ENCODE measurements at regions not wholly inside any gene's neighbourhood (a gene's known extent, or its start where the extent isn't known, plus 50 kb on each side); places are given as distances from the start of the nearest gene placed in this dataset.
"Not testable (repeated sequence)": the region's sequence is repeated elsewhere in the genome, so short reads cannot be mapped to it uniquely, and the experiment has no call there.

GRCh38 chrX:115912372-115912897 is 258.1 kb upstream of the AGTR2 start:
- DNase-seq = no peak

- no peak for DNase-seq
These were observed 257.0 kb upstream of the AGTR2 start for GRCh38 chrX:115913575-115913974.

- not testable (repeated sequence) for DNase-seq
These were observed 254.9 kb upstream of the AGTR2 start for GRCh38 chrX:115915625-115916024.

DNA sequence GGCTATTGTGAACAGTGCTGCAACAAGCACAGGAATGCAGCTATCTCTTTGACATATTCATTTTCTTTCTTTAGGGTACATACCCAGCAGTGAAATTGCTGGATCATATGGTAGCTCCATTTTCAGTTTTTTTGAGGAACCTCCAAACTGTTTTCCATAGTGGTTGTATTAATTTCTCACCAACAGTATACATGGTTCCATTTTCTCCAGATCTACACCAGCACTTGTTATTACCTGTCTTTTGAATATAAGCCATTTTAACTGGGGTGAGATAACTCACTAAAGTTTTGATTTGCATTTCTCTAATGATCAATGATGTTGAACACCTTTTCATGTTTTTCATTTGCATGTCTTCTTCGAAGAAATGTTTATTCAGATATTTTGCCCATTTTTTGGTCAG is 241.1 kb upstream of the AGTR2 start:
- no peak for DNase-seq

DNA sequence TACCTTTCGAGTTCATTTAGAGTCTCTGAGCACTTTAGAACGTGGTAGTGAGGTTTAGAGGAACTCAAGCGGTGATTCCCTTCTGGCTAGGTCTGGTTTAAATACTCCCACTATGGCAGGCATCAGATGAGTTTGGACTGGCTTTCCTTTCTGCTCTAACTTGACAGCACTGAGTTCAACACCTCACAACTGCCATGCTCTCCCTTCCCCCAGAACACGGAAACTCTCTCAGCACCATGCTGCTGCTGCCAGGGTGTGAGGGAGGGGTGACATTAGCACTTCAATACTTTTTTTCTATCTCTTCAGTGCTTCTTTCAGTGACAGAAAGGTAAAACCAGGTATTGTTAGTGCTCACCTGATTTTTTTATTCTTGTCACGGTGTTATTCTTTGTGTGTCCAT is 234.5 kb upstream of the AGTR2 start:
- DNase-seq = no peak

GRCh38 chrX:115939070-115939469 is 231.5 kb upstream of the AGTR2 start:
- no peak for DNase-seq

DNA sequence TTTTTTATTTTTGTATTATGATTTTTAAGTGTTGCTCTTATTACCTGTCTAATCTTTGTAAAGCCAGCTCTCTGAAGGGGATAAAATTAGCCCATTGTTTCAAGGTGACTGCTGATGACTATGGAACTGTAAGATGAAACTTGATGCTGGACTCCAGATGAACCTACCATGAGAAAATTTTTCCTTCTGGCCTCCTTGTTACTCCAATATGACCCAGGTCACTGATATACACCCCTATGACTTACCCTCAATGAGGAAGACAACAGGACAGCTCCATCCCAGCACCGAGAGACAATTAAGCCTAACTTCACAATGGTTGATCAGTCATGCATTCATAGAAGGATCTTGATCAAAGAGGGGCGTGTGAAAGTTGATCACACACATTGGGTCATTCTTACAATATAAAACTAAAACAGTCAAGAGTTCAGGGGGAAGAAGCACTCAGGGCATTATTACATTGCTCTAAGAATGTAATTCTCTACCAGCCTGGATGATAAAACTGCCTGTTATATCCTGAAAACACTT is 230.8 kb upstream of the AGTR2 start:
- no peak for DNase-seq

DNA sequence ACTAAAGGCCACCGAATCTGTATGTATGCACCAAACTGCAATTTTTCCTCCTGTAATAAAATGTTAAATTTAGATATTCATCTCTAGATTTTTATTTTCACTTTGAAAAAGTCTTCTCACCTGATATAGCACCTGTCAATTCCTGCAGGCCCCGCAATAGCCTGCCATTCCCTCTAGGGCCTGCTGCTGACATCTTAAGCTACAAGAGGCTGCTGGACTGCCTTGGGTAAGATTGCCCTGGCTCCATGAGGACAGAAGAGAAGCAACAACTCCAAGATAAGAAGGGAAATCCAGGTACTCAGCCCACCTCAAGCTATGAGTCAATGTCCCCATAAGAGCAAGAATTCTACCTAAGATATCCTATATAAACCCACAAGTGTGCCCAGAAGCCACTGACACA is 230.2 kb upstream of the AGTR2 start:
- DNase-seq = no peak

DNA sequence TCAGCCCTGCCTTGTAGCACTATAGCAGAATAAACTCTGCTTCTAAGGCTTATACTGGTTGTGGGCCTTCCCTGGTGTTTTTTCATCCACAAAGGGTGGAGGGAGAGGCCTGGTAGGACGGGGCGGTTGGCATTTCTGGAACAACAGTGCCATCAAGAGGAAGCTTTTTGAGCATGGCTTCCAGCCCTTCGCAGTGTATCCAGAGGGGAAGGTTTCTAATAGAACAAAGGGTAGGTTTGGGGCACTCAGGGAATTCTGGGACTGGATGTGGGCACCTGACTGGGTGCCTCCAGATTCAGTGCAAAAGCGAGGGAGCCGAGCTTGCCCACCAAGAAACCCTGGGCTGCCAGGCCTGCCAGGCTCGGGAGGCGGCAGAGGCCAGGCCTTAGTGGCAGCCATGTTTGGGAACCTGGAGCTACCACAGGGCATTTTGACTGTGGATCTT is 229.6 kb upstream of the AGTR2 start:
- no peak for DNase-seq

DNA sequence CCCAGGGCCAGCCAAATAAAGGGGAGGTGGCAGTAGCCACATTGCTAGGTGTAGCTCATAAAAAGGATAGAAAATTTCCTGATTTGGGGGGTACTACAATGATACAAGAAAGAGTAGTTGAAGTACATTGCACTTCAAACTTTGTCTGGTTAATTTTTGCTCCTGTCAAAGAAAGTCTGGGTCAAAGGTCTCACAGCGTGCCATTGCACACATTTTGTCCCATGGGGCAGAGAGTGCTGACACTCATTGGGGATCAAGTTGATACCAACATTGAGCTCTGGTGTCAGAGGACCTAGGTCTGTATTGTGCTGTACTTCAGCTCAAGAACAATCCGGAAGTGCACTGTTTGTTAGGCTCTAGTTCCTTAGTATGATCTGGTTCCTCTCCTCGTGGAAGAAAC is 229.2 kb upstream of the AGTR2 start:
- DNase-seq = no peak

DNA sequence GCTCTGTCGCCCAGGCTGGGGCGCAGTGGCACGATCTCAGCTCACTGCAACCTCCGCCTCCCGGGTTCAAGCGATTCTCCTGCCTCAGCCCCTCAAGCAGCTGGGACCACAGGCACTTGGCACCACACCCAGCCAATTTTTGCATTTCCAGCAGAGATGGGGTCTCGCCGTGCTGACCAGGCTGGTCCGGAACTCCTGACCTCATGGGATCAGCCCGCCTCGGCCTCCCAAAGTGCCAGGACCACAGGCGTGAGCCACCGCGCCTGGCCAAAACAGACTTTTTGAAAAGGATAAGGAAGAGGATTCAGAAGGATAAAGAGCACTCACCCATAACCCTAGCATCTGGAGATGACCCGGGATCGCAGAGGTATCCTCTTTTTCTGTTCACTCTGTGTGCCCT is 224.5 kb upstream of the AGTR2 start:
- DNase-seq = no peak

GRCh38 chrX:115948018-115948923 is 222.3 kb upstream of the AGTR2 start:
- DNase-seq = no peak

DNA sequence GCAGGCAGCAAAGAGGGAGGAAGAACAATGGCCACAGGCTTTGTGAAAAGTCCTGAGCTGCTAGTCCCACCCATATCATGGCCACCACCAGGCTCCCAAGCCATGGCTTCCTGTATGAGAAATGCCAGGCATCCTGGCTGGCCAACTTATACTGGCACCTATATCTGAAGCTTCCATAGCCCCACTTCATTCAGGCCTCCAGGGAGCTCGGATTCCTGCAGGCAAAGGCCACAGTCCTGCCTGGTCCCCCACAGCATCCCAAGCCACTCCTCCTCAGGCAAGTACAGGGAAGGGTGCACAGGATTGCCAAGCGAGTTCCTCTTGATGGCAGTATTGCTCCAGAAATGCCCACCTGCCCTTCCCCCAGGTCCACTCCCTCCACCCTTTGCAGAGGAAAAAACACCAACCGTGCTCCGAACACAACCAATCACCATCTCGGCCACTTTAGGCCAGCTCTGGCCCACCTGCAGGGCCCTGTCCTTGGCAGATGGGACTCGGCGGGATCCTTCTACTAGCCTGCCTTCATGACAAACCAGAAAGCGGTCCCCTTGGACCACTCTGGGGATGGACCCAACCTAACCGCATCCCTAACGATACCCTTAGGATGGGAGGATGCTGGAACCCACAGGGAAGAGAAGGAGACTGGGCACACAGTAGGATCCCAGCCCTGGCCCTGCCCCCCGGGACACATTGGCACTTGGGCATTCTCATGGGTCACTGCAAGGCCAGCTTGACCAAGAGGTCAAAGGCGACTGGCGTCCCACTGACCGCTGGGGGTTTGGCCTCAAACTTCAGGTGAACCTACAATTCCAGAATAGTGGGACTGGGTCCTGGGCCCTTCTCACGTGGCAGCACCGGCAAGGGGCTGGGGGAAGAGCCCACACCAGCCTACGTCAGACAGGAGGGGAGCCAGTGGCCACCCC is 220.4 kb upstream of the AGTR2 start:
- no peak for DNase-seq

- DNase-seq = no peak
These were observed 218.0 kb upstream of the AGTR2 start for GRCh38 chrX:115952417-115953092.

DNA sequence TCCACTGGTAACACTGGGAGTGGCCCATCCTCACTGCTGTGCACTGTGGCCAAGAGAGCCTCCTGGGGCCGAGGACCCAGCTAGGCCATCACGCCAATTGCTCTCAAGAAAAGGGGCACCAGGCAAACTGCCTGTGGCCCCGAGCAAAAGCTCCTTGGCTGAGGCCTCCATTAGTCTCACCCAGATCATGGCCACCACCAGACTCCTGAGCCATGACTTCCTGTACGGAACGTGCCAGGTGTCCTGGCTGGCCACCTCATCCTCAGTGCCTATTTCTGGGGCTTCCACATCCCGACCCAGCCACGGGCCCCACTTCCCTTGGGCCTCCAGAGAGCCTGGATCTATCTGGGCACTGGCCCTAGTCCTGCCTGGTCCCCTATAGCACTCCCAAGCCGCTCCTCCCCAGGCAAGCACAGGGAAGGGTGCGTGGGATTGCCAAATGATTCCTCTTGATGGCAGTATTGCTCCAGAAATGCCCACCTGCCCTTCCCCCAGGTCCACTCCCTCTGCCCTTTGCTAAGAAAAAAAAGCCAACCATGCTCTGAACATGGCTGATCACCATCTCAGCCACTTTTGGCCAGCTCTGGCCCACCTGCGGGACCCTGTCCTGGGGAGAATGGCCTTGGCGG is 212.6 kb upstream of the AGTR2 start:
- DNase-seq = no peak

- DNase-seq = no peak
These were observed 211.7 kb upstream of the AGTR2 start for GRCh38 chrX:115958687-115959359.

DNA sequence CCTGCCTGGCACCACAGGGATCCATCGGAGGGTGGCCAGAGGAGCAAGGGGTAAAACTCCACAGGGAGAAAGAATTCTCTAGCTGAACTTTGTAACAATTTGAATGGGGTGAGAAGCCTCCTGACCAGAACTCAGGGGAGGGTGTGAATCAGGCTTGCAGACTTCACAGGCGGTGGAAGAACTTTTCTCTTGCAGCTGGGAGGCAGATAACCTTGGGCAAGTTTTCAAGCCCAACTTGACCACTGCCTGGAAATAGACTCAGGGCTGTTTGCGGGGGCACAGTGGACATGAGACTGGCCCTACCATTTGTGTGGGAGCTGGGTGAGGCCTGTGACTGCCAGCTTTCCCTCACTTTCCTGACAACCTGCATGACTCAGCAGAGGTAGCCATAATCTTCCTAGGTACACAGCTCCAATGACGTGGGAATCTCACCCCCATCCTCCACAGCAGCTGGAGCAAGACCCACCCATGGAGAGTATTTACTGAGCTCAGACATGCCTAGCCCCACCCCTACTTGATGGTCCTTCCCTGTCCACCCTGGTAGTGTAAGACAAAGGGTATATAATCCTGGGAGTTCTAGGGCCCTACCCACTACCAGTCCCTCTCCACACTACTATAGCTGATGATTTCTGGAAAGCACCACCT is 210.0 kb upstream of the AGTR2 start:
- DNase-seq = no peak

- no peak for DNase-seq
These were observed 203.6 kb upstream of the AGTR2 start for GRCh38 chrX:115966920-115967319.

DNA sequence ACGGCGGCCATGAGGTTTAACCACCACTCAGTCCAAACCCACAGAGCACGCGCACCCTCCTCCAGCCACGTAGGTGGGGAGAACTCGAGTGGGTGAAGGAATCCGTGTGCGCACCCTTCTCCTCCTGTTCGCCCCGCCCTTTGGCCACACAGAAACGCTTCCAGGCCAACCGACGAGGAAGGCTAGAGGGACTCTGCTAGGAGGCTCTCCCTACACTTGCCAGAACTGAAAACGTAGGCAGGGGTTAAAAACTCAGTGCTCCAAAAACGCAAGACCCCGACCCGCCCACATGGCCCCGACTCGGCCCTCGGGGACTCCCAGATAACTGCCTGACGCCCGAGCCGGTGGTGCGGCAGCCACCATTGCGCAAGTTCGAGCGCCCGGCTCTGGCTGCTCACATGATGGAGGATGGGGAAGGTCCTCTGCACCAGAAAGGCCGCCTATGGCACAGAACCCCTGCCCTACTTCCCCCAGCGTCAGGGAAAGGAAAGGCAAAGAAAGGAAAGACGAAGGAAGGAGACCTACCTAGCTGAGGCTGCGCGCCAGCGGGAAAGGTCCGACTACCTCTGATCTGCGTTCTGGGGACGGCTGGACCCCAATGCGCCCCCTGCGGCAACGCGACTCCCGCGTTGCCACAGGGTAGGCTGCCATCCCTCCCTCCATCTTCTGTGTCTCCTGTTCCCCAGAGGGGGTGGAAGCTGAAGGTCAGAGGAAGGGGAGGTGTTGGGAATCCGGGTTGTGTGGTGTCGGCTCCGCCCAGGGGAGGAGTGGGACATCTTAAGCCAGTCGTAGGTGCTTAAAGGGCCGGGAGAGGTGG is 201.9 kb upstream of the AGTR2 start:
- no peak for DNase-seq

GRCh38 chrX:115970718-115971117 is 199.8 kb upstream of the AGTR2 start:
- no peak for DNase-seq

Measured in AML-193 (cell line).